ENCODE measurements at regions not wholly inside any gene's neighbourhood (a gene's known extent, or its start where the extent isn't known, plus 50 kb on each side); places are given as distances from the start of the nearest gene placed in this dataset.

GRCh38 chr1:4395158-4395557 lies 259.3 kb upstream of the AJAP1 start:
- CTCF ChIA-PET: no interaction called here
- Mint-ChIP-seq H3K4me3 (ENCODE audit: low read depth, unreplicated experiment) (no peak overlapping the region), H3K27ac (ENCODE audit: unreplicated experiment) (no peak overlapping the region), H3K36me3 (ENCODE audit: insufficient read depth, unreplicated experiment) (no peaks in the 10 kb centered on the region), H3K9me3 (ENCODE audit: low read depth, unreplicated experiment) (no peaks in the 10 kb centered on the region), H3K4me1 (ENCODE audit: low read depth, unreplicated experiment) (no peaks in the 10 kb centered on the region), H3K27me3 (ENCODE audit: unreplicated experiment) (no peaks in the 10 kb centered on the region)
- BruUV-seq (replicated peaks): no TSS peak
- DNase-seq: no peak
- intact Hi-C loops (cut with micrococcal nuclease; ENCODE audit: unreplicated experiment): no loop called here
- TF ChIP-seq CTCF (IDR thresholded peaks at IDR 0.05; ENCODE audit: unreplicated experiment): no peak

DNA sequence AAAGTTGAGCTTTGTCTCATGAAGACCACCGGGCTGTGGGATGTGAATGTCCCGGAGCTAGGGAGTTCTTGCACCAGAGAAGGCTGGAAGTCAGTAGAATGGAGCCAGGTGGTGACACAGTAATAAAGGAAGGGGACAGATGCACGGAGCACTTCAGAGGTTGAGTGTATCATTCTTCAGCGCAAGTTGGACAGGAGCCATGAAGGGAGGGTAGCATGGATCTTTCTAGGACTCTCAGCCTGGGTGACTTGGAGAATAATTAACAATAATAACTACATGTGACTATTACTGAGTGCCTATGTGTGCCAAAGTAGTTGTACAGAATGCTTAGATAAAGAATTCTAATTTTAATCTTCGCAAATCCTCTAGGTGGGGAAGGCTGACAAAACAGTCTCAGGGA lies 258.7 kb upstream of the AJAP1 start:
- Mint-ChIP-seq H3K4me3 (ENCODE audit: low read depth, unreplicated experiment) (no peak overlapping the region), H3K36me3 (ENCODE audit: insufficient read depth, unreplicated experiment) (no peaks in the 10 kb centered on the region), H3K27me3 (ENCODE audit: unreplicated experiment) (no peaks in the 10 kb centered on the region), H3K4me1 (ENCODE audit: low read depth, unreplicated experiment) (no peaks in the 10 kb centered on the region), H3K27ac (ENCODE audit: unreplicated experiment) (no peak overlapping the region), H3K9me3 (ENCODE audit: low read depth, unreplicated experiment) (no peaks in the 10 kb centered on the region)
- no peak for TF ChIP-seq CTCF (IDR thresholded peaks at IDR 0.05; ENCODE audit: unreplicated experiment)
- DNase-seq: no peak
- intact Hi-C loops (cut with micrococcal nuclease; ENCODE audit: unreplicated experiment): no loop called here
- CTCF ChIA-PET: no interaction called here
- BruUV-seq (replicated peaks): no TSS peak

- H3K27me3 Mint-ChIP-seq (ENCODE audit: unreplicated experiment): no peaks in the 10 kb centered on the region
- H3K27ac Mint-ChIP-seq (ENCODE audit: unreplicated experiment): no peak overlapping the region
- intact Hi-C loops (cut with micrococcal nuclease; ENCODE audit: unreplicated experiment): no loop called here
- no peaks in the 10 kb centered on the region for H3K36me3 Mint-ChIP-seq (ENCODE audit: insufficient read depth, unreplicated experiment)
- H3K9me3 Mint-ChIP-seq (ENCODE audit: low read depth, unreplicated experiment): no peaks in the 10 kb centered on the region
- no peaks in the 10 kb centered on the region for H3K4me1 Mint-ChIP-seq (ENCODE audit: low read depth, unreplicated experiment)
- no peak for TF ChIP-seq CTCF (IDR thresholded peaks at IDR 0.05; ENCODE audit: unreplicated experiment)
- no peak overlapping the region for H3K4me3 Mint-ChIP-seq (ENCODE audit: low read depth, unreplicated experiment)
- BruUV-seq (replicated peaks): no TSS peak
- DNase-seq: no peak
- CTCF ChIA-PET: no interaction called here
Observed at GRCh38 chr1:4396551-4396950, 257.9 kb upstream of the AJAP1 start.

DNA sequence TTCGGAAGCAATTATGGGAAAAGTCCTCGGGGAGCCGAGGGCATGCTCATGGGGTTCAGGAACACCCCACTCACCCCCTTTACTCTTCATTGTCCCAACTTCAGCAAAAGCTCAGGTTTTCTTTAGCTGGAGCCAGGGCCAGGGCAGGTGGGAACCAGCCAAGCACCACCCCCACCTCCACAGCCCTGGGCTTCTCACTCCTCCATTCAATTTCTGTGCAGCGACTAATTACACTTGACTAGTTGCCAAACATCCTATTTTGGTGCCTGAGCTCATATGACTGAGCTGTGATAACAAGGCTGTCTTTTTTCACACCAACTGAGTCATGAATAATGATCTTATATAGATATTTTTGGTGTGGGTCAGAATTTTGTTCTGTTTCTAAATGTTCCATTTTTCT lies 257.2 kb upstream of the AJAP1 start:
- DNase-seq: no peak
- no peak for TF ChIP-seq CTCF (IDR thresholded peaks at IDR 0.05; ENCODE audit: unreplicated experiment)
- H3K4me1 Mint-ChIP-seq (ENCODE audit: low read depth, unreplicated experiment): no peaks in the 10 kb centered on the region
- CTCF ChIA-PET: no interaction called here
- intact Hi-C loops (cut with micrococcal nuclease; ENCODE audit: unreplicated experiment): no loop called here
- no peak overlapping the region for H3K4me3 Mint-ChIP-seq (ENCODE audit: low read depth, unreplicated experiment)
- H3K36me3 Mint-ChIP-seq (ENCODE audit: insufficient read depth, unreplicated experiment): no peaks in the 10 kb centered on the region
- no peak overlapping the region for H3K27ac Mint-ChIP-seq (ENCODE audit: unreplicated experiment)
- H3K27me3 Mint-ChIP-seq (ENCODE audit: unreplicated experiment): no peaks in the 10 kb centered on the region
- BruUV-seq (replicated peaks): no TSS peak
- no peaks in the 10 kb centered on the region for H3K9me3 Mint-ChIP-seq (ENCODE audit: low read depth, unreplicated experiment)

GRCh38 chr1:4402032-4402431 lies 252.4 kb upstream of the AJAP1 start:
- H3K4me3 Mint-ChIP-seq (ENCODE audit: low read depth, unreplicated experiment): no peak overlapping the region
- intact Hi-C loops (cut with micrococcal nuclease; ENCODE audit: unreplicated experiment): no loop called here
- no peak overlapping the region for H3K27ac Mint-ChIP-seq (ENCODE audit: unreplicated experiment)
- peaks cover 5% of the 10 kb centered on the region for H3K36me3 Mint-ChIP-seq (ENCODE audit: insufficient read depth, unreplicated experiment)
- CTCF ChIA-PET: no interaction called here
- no peaks in the 10 kb centered on the region for H3K4me1 Mint-ChIP-seq (ENCODE audit: low read depth, unreplicated experiment)
- no TSS peak for BruUV-seq (replicated peaks)
- DNase-seq: no peak
- peaks cover 4% of the 10 kb centered on the region for H3K9me3 Mint-ChIP-seq (ENCODE audit: low read depth, unreplicated experiment)
- H3K27me3 Mint-ChIP-seq (ENCODE audit: unreplicated experiment): no peaks in the 10 kb centered on the region
- no peak for TF ChIP-seq CTCF (IDR thresholded peaks at IDR 0.05; ENCODE audit: unreplicated experiment)
